Dermis blood vessel endothelial cell (primary cell): ENCODE measurements at regions not wholly inside any gene's neighbourhood (a gene's known extent, or its start where the extent isn't known, plus 50 kb on each side); places are given as distances from the start of the nearest gene placed in this dataset.

Source experiments
- DNase-seq: peaks from one replicate; pipeline ENCODE4 v3.0.0; 2010

GRCh38 chr3:88586121-88586640 is 436.4 kb downstream of the C3orf38 start:
- no peak for DNase-seq

- DNase-seq, result no peak
Observed at GRCh38 chr3:88589138-88589537, 439.4 kb downstream of the C3orf38 start.

- peak; percentile 1 for DNase-seq
Observed at GRCh38 chr3:88595026-88595425, 445.3 kb downstream of the C3orf38 start.

GRCh38 chr3:88596451-88596850 is 446.7 kb downstream of the C3orf38 start:
- DNase-seq, result no peak

- DNase-seq, result no peak
Observed at GRCh38 chr3:88610820-88611219, 461.1 kb downstream of the C3orf38 start.

GRCh38 chr3:88611826-88612326 is 462.1 kb downstream of the C3orf38 start:
- DNase-seq, result no peak

- DNase-seq, result no peak
Observed at GRCh38 chr3:88616413-88616812, 466.7 kb downstream of the C3orf38 start.

- DNase-seq, result no peak
Observed at GRCh38 chr3:88617283-88617682, 467.5 kb downstream of the C3orf38 start.

- no peak for DNase-seq
Observed at GRCh38 chr3:88618021-88618645, 468.4 kb downstream of the C3orf38 start.

GRCh38 chr3:88621586-88621985 is 471.8 kb downstream of the C3orf38 start:
- DNase-seq, result no peak

- no peak for DNase-seq
Observed at GRCh38 chr3:88623709-88624108, 473.9 kb downstream of the C3orf38 start.

GRCh38 chr3:88626456-88627120 is 476.8 kb downstream of the C3orf38 start:
- no peak for DNase-seq

- DNase-seq, result no peak
Observed at GRCh38 chr3:88628901-88629300, 478.5 kb upstream of the EPHA3 start.

GRCh38 chr3:88632226-88632625 is 475.2 kb upstream of the EPHA3 start:
- DNase-seq, result no peak

- DNase-seq, result no peak
Observed at GRCh38 chr3:88640581-88640980, 466.8 kb upstream of the EPHA3 start.

GRCh38 chr3:88641033-88641604 is 466.3 kb upstream of the EPHA3 start:
- DNase-seq, result no peak

- DNase-seq, result no peak
Observed at GRCh38 chr3:88657459-88657858, 450.0 kb upstream of the EPHA3 start.

- no peak for DNase-seq
Observed at GRCh38 chr3:88661433-88661824, 446.0 kb upstream of the EPHA3 start.

- DNase-seq, result no peak
Observed at GRCh38 chr3:88668180-88668579, 439.2 kb upstream of the EPHA3 start.

- DNase-seq, result no peak
Observed at GRCh38 chr3:88671573-88671972, 435.8 kb upstream of the EPHA3 start.

- DNase-seq, result no peak
Observed at GRCh38 chr3:88677298-88677697, 430.1 kb upstream of the EPHA3 start.

GRCh38 chr3:88678747-88679146 is 428.7 kb upstream of the EPHA3 start:
- DNase-seq, result no peak

GRCh38 chr3:88690287-88690686 is 417.1 kb upstream of the EPHA3 start:
- DNase-seq, result no peak

GRCh38 chr3:88691081-88691480 is 416.3 kb upstream of the EPHA3 start:
- DNase-seq, result no peak
